A673 (cell line): ENCODE measurements at regions not wholly inside any gene's neighbourhood (a gene's known extent, or its start where the extent isn't known, plus 50 kb on each side); places are given as distances from the start of the nearest gene placed in this dataset.

Experiments
- BruUV-seq: library from RNA; stranded (reverse); fragments of 400-500 nt; replicated peaks from 2 replicates; lab custom pipeline; 2021; lab: Mats Ljungman, UMichigan
- CTCF ChIA-PET: fragments of 300-600 bp; sonication (Branson Sonifier 250); formaldehyde crosslinking; loops from one replicate; lab custom pipeline; 2022; ENCODE audit warnings: antibody characterized with exemption; lab: Charles Lee
- POLR2A ChIA-PET: fragments of 300-600 bp; sonication (Branson Sonifier 250); formaldehyde crosslinking; loops from one replicate; lab custom pipeline; 2022; ENCODE audit warnings: antibody characterized with exemption; ENCODE audit not compliant: low non-redundant PET; lab: Charles Lee
- DNase-seq: peaks from one replicate; pipeline ENCODE4 v3.0.0-alpha.2; 2015; ENCODE audit warnings: low spot score
- H3K27ac ChIP-seq: fragments of 200-600 bp; sonication (generic); 2 replicates; pipeline ENCODE4 v1.5.1; 2016; ENCODE audit warnings: mixed run types, low read depth, mild to moderate bottlenecking, mixed read lengths, antibody characterized with exemption, low read length; ENCODE audit not compliant: poor library complexity, severe bottlenecking
- H3K27me3 ChIP-seq: fragments of 200-600 bp; sonication (generic); replicated peaks from 2 replicates; pipeline ENCODE4 v1.6.1; 2017; ENCODE audit warnings: mixed run types, low read depth, mild to moderate bottlenecking, mixed read lengths, antibody characterized with exemption, low read length; ENCODE audit not compliant: insufficient read depth, poor library complexity
- H3K36me3 ChIP-seq: fragments of 200-600 bp; sonication (generic); 2 replicates; pipeline ENCODE4 v1.6.1; 2016; ENCODE audit warnings: mixed run types, mild to moderate bottlenecking, mixed read lengths, antibody characterized with exemption, low read length; ENCODE audit not compliant: insufficient read depth, poor library complexity, severe bottlenecking
- H3K4me1 ChIP-seq: fragments of 200-600 bp; sonication (generic); 2 replicates; pipeline ENCODE4 v1.6.1; 2017; ENCODE audit warnings: mixed run types, mild to moderate bottlenecking, mixed read lengths, antibody characterized with exemption, low read length; ENCODE audit not compliant: insufficient read depth, poor library complexity, severe bottlenecking
- H3K4me3 ChIP-seq: fragments of 200-600 bp; sonication (generic); 2 replicates; pipeline ENCODE4 v1.5.1; 2016; ENCODE audit warnings: low read depth, mixed run types, mild to moderate bottlenecking, mixed read lengths, low read length; ENCODE audit not compliant: poor library complexity, severe bottlenecking
- H3K9me3 ChIP-seq: fragments of 200-600 bp; sonication (generic); 2 replicates; pipeline ENCODE4 v1.6.1; 2016; ENCODE audit warnings: mixed run types, low read depth, mild to moderate bottlenecking, mixed read lengths, antibody characterized with exemption, low read length; ENCODE audit not compliant: poor library complexity, severe bottlenecking
- EZH2 ChIP-seq: fragments of 200-600 bp; sonication (generic); IDR thresholded peaks from 2 replicates; pipeline ENCODE4 v1.6.1; 2017; ENCODE audit warnings: borderline replicate concordance, low read depth, mild to moderate bottlenecking, mixed read lengths, antibody characterized with exemption, low read length; ENCODE audit not compliant: poor library complexity, severe bottlenecking
- intact Hi-C: fragments of 100-400 bp; cut with micrococcal nuclease; formaldehyde crosslinking; loops from one replicate; pipeline ENCODE4 v1.10.0; 2022; ENCODE audit not compliant: unreplicated experiment
- TF ChIP-seq, protein P1 (sequence below): fragments of 300-800, 200-600 bp; sonication (generic); conservative IDR thresholded peaks from 2 replicates; pipeline ENCODE4 v1.5.1; 2017; ENCODE audit warnings: low read depth, mild to moderate bottlenecking, antibody characterized with exemption, low read length, moderate library complexity, mixed read lengths

DNA sequence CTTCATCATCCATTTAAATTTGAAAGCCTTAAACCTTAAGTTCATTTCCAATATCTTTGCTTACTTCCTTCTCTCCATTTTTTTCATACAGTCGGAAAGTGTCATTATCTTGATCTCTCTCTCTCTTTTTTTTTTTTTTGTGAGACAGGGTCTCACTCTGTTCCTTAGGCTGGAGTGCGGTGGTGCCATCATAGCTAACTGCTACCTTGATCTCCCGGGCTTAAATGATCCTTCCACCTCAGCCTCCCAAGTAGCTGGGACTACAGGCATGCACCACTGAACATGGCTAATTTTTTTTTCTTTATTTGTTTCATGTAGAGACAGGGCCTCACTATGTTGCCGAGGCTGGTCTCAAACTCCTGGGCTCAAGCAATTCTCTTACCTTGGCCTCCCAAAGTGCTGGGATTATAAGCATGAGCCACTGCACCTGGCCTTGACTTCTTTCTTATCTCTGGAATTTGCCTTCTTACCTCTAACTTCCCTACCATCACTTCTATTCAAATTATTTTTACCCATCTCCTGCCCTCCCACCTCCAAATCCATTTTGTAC is 222.2 kb downstream of the MYCN start:
- ChIA-PET CTCF (no interaction called here), POLR2A (no interaction called here)
- no peaks in the 10 kb centered on the region for H3K36me3 ChIP-seq
- no peak for DNase-seq
- H3K27ac ChIP-seq: no peak overlapping the region
- BruUV-seq: no TSS peak
- TF ChIP-seq, protein P1, sequence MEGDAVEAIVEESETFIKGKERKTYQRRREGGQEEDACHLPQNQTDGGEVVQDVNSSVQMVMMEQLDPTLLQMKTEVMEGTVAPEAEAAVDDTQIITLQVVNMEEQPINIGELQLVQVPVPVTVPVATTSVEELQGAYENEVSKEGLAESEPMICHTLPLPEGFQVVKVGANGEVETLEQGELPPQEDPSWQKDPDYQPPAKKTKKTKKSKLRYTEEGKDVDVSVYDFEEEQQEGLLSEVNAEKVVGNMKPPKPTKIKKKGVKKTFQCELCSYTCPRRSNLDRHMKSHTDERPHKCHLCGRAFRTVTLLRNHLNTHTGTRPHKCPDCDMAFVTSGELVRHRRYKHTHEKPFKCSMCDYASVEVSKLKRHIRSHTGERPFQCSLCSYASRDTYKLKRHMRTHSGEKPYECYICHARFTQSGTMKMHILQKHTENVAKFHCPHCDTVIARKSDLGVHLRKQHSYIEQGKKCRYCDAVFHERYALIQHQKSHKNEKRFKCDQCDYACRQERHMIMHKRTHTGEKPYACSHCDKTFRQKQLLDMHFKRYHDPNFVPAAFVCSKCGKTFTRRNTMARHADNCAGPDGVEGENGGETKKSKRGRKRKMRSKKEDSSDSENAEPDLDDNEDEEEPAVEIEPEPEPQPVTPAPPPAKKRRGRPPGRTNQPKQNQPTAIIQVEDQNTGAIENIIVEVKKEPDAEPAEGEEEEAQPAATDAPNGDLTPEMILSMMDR: no peak
- TF ChIP-seq EZH2: no peak
- H3K9me3 ChIP-seq: no peaks in the 10 kb centered on the region
- no peak overlapping the region for H3K4me3 ChIP-seq
- peaks cover 7% of the 10 kb centered on the region for H3K27me3 ChIP-seq
- intact Hi-C loops: no loop called here
- H3K4me1 ChIP-seq: no peaks in the 10 kb centered on the region

DNA sequence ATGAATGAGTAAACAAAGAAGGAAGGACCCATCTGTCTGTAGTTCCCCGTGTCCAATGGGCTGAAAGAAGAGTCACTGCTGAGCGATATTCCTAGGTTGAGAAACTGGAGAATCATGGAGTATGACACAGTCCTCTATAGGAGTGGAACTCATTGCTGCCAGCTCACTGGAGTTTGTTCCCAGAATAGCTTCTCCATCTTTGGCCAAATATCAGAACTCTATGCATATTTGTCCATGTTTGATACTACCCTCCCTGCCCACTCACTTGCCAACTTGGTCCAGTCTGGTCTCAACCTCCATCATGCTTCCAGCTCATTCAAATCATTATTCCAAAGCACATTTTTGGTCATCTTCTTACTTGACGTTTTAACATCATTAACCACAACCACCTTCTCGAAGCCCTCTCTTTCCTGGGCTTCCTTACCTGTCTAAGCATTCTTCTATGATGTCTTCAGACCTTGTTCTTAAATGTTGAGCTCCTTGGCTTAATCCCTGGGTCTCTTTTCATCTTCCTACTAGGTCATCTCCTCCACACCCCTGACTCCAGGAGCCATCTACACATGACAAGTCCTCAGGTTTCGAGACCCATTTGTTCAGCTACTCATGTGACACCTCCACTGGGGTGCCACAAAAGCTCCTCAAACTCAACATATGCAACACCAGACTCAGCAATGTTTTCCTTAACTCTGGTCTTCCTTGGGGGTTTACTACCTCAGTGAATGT is 221.6 kb downstream of the MYCN start:
- peaks cover 7% of the 10 kb centered on the region for H3K27me3 ChIP-seq
- no peak overlapping the region for H3K4me3 ChIP-seq
- no peak overlapping the region for H3K27ac ChIP-seq
- intact Hi-C loops: no loop called here
- H3K9me3 ChIP-seq: no peaks in the 10 kb centered on the region
- H3K4me1 ChIP-seq: no peaks in the 10 kb centered on the region
- BruUV-seq: no TSS peak
- no peak for TF ChIP-seq EZH2
- TF ChIP-seq, protein P1: no peak
- CTCF ChIA-PET: no interaction called here
- no peaks in the 10 kb centered on the region for H3K36me3 ChIP-seq
- no peak for DNase-seq
- POLR2A ChIA-PET: no interaction called here

DNA sequence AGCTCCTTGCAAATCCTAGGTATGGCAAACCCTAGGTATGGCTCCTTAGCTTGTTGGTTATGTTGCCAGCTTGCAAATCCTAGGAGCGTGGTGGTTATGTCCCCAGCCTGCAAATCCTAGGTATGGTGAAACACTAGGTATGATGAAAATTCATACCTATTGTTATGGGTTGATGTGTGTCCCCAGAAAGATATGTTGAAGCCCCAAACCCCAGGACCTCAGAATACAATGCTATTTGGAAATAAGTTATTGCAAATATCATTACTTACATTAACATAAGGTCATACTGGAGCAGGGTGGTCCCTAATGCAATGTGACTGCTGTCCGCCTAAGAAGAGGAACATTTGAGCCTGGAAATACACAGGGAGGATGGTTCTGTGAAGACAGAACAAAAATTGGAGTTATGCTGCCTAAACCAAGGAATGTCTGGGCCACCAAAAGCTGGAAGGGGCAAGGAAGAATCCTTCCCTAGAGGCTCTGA is 220.8 kb downstream of the MYCN start:
- no peak for DNase-seq
- no peak overlapping the region for H3K4me3 ChIP-seq
- no peaks in the 10 kb centered on the region for H3K36me3 ChIP-seq
- POLR2A ChIA-PET: no interaction called here
- BruUV-seq: no TSS peak
- intact Hi-C loops: no loop called here
- peaks cover 7% of the 10 kb centered on the region for H3K27me3 ChIP-seq
- H3K27ac ChIP-seq: no peak overlapping the region
- H3K9me3 ChIP-seq: no peaks in the 10 kb centered on the region
- CTCF ChIA-PET: no interaction called here
- no peaks in the 10 kb centered on the region for H3K4me1 ChIP-seq
- TF ChIP-seq, protein P1: no peak
- TF ChIP-seq EZH2: no peak
